DMS 273 (cell line): ENCODE measurements at regions not wholly inside any gene's neighbourhood (a gene's known extent, or its start where the extent isn't known, plus 50 kb on each side); places are given as distances from the start of the nearest gene placed in this dataset.

Experiments used
- DNase-seq: peaks from one replicate; lab custom pipeline; 2025; ENCODE audit not compliant: unreplicated experiment; lab: John Stamatoyannopoulos, UW

DNA sequence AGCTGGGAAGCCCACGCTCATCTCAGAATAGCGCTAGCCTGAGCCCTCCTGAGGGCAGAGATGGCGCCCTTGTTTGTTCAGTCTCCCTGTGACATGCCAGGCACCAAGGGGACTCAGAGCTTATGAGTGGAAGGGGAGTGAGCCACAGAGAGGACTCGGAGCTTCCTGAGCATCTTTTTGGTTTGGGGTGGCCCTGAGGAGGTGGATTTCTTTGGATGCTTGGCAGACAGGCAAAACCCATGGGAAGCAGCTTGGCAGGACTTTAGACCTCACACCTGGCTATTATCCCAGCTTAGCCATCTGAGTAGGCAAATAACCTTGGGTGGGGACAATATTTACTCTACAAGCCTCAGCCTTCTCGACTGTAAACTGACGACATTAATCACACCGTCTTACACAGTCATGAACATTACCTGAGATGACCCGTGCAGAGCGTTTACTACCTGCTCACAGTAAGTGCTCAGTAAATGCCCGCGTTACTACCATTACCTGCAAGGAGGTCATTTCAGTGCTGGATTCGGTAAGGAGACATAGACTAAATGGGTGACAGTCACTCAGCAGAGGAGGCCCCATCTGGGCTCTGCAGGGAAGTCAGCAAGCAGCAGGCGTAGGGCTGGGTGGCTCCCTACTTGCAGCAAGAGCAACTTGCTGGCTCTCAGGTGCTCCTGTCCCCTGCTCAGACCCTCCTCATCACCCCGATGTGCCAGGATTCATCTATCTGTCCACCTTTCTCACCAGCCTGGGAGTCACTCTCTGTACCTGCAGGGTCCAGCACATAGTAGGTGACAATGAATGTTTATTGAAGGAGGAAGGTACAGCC is 54.9 kb downstream of the KLHDC7A start:
- DNase-seq: no peak

DNA sequence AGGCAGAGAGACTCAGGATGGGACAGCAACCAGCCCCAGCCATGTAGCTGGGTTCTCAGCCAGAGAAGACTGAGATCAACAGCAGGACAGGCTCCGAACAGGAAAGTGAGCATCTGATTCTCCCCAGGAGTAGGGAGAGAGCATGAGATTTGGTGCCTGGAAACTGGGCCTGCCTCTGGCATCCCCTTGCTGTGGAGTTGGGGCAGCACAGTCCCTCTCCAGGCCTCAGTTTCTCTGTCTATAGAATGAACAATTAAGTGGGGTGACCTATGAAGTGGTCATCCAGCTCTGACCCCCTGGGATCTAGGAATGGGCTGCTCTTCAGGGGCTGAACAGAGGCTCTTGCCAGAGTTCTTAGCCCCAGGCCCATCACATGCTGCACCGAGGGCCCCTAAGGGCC is 55.6 kb downstream of the KLHDC7A start:
- DNase-seq: no peak

- DNase-seq: no peak
These were observed 56.2 kb downstream of the KLHDC7A start for GRCh38 chr1:18536915-18537314.

GRCh38 chr1:18537386-18538306 is 56.9 kb downstream of the KLHDC7A start:
- no peak for DNase-seq

GRCh38 chr1:18539171-18539570 is 58.4 kb downstream of the KLHDC7A start:
- no peak for DNase-seq

DNA sequence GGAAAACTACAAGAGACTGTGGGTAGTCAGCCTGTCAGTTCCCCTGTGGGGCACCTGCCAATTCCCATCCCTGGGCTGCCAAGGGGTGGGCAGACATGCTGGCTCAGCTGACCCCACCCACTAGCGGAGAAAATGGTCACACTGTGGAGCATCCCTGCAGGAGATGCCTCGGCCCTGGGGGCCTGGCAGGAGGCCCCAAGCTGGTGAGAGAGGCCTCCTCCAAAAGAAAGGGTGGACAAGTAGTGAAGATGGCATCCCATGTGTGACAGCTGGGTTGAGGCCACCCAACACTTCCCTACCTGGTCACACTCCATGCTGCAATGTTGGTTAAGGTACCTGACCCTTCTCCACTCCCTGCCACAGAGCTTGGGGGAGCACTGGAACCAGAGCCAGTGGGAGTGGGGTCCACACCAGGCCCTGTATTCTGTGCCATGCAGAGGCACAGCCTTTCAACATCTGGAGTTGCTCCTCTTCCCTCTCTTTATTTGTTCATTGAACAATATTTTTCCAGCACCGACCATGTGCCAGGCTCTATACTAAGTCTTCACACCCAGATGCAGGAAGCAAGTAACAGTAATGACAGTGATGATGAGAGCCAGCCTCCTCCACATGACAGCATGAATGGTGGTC is 59.5 kb downstream of the KLHDC7A start:
- DNase-seq: no peak

DNA sequence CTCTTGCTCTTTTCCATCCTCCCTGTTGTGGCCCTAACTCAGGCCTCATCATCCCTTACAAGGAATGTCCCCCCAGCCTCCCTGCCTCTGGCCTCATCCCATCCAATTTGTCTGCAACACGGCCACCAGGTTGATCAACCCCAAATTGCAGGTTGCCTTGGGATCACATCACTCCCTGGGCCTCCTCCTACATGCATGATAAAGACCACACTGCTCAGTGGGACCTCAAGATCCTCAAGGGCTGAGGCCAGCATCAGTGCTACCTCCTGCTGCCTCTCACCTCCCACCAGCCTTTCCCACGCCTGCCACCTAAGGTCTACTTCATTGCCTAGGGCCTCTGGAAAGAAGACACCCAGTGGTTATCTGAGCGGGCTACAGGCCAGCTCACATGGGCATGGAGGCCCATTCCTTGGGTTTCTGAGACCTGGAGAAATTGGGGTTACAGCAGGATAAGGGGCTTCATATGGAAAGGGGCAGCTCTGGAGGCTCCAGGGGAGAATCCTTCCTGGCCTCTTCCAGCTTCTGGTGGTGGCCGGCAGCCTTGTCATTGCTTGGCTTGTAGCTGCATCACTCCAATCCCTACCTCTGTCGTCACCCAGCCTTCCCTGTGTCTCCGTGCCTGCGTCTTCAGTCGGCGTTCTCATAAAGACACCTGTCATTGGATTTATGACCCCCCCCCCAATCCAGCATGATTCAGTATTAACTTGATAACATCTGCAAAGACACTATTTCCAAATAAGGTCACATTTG is 60.5 kb downstream of the KLHDC7A start:
- no peak for DNase-seq

GRCh38 chr1:18542351-18542750 is 61.6 kb downstream of the KLHDC7A start:
- DNase-seq: no peak

- no peak for DNase-seq
These were observed 65.3 kb downstream of the KLHDC7A start for GRCh38 chr1:18546026-18546425.

GRCh38 chr1:18547460-18547859 is 66.7 kb downstream of the KLHDC7A start:
- DNase-seq: no peak

GRCh38 chr1:18548643-18549042 is 67.9 kb downstream of the KLHDC7A start:
- DNase-seq: peak; percentile 59

- peak; percentile 70 for DNase-seq
These were observed 68.4 kb downstream of the KLHDC7A start for GRCh38 chr1:18549106-18549505.

DNA sequence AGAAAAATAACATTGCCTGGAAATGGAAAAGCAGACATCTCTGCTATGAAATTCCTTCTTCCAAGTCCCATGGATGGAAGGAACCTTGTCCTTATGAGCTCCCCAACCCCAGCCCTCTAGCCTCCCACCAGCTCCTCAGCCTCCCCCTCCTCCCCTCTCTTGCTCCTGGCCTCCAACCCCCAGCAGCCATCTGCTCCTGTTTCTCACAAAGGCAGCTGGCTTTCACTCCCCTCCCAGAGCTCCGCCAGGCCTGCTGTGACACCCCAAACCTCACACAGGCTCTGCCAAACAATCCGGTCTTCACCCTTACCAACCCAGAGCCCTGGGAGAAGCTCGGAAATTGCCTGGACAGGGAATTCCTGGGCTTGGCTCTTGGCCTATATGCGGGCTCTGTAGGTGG is 69.2 kb downstream of the KLHDC7A start:
- DNase-seq: peak; percentile 89

DNA sequence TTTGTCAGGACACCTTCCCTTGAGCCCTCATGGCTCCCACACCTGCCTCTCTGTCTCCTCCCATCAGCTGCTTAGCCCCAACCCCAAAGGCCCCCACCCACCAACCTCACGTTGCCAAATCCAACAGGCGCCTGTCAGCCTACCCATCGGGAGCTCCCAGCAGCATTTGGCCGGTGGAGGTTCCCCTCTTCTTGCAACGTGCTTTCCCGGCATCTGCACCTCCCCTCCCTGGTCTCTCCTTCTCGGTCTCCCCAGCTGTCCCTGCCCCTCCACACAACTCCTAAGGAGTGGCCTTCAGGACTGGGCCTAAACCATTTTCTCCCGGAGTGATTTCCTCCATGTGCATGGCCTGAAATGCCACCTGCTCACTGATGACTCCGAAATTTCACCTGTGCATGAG is 71.9 kb downstream of the KLHDC7A start:
- DNase-seq: no peak

DNA sequence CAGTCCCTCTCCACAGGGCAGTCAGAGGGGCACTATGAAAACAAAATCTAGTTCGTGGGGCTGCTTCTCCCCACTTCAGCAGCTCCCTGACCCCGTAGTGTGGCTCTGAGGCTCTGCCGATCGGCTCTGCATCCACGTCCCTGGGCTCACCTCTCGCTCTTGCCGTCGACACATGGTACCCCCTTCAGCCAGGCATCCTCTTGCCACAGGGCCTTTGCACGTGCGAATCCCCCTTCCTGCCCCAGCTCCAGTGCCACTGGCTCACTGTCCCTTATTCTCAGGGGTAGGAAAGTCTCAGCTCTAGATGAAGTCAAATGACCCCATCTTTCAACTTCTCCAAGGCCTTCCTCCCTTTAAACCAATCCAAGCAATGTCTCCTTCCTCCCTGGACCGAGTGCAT is 72.7 kb downstream of the KLHDC7A start:
- no peak for DNase-seq

GRCh38 chr1:18554099-18554498 is 73.4 kb downstream of the KLHDC7A start:
- no peak for DNase-seq

- no peak for DNase-seq
These were observed 73.9 kb downstream of the KLHDC7A start for GRCh38 chr1:18554597-18554996.

- DNase-seq: no peak
These were observed 74.3 kb downstream of the KLHDC7A start for GRCh38 chr1:18555036-18555435.

DNA sequence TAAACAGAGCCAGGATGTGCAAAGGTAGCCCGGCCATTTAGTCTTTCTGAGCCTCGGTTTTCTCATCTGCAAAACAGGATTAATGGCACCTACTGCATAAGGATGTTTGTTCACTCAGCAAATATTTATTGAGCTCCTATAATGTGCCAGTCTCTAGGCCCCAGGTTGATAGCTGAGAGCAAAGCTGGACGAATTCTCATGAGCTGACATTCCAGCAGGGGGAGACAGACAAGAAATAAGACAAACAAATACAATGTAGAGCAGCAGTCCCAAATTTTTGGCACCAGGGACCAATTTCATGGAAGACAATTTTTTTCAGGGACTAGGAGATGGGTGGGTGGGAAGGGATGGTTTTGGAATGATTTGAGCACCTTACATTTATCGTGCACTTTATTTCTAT is 74.3 kb upstream of the PAX7 start:
- peak; percentile 62 for DNase-seq

GRCh38 chr1:18557621-18558465 is 72.8 kb upstream of the PAX7 start:
- peak; percentile 62 for DNase-seq
